B cell (primary cell): ENCODE measurements at regions not wholly inside any gene's neighbourhood (a gene's known extent, or its start where the extent isn't known, plus 50 kb on each side); places are given as distances from the start of the nearest gene placed in this dataset.
A peak's percentile ranks its signal among the peaks of the same experiment; 100 is the strongest.

Source experiments
- ATAC-seq: fragments of 200-7000 bp; cut with Tn5 transposase; one replicate; pipeline ENCODE4 v1.10.0; 2021; ENCODE audit warnings: low read depth, mild to moderate bottlenecking, moderate number of reproducible peaks, moderate library complexity
- CTCF ChIA-PET: fragments of 350-600 bp; sonication (Branson Sonifier 250); formaldehyde crosslinking; loops from one replicate; lab custom pipeline; 2021; ENCODE audit warnings: antibody characterized with exemption, inconsistent platforms; lab: Charles Lee
- POLR2A ChIA-PET: fragments of 350-600 bp; sonication (Branson Sonifier 250); formaldehyde crosslinking; loops from one replicate; lab custom pipeline; 2021; ENCODE audit warnings: antibody characterized with exemption; lab: Charles Lee
- DNase-seq: peaks from one replicate; pipeline ENCODE4 v3.0.0; 2013
- H2AFZ ChIP-seq: 2 replicates; pipeline ENCODE4 v1.6.1; 2012; ENCODE audit warnings: mild to moderate bottlenecking, low read depth, low read length; ENCODE audit not compliant: insufficient read depth, poor library complexity, severe bottlenecking
- H3K27ac ChIP-seq, 2 donors: 1 replicate in 1 of 2; 2 replicates in 1 of 2; pipeline ENCODE4 v1.5.1; 2012 to 2013; ENCODE audit warnings: low read length in 2 of 2, mild to moderate bottlenecking in 2 of 2, moderate library complexity in 1 of 2
- H3K27me3 ChIP-seq, 4 experiments: fragments of 200-600 bp in 1 of 4; sonication (generic) in 1 of 4; replicated peaks in 1 of 4; 1 replicate in 2 of 4; 2 replicates in 2 of 4; pipeline versions ENCODE4 v1.6.1 to v1.7.0; 2013 to 2016; ENCODE audit warnings: low read length in 3 of 4, mild to moderate bottlenecking in 2 of 4, mixed read lengths in 1 of 4, moderate library complexity in 1 of 4; ENCODE audit not compliant: insufficient read depth in 4 of 4, control insufficient read depth in 3 of 4; ENCODE audit errors: control extremely low read depth in 1 of 4
- H3K36me3 ChIP-seq, 2 experiments: replicated peaks in 1 of 2; 1 replicate in 1 of 2; 2 replicates in 1 of 2; pipeline versions ENCODE4 v1.6.1 to v1.7.1; 2013; ENCODE audit warnings: low read length in 1 of 2; ENCODE audit not compliant: insufficient read depth in 2 of 2, control insufficient read depth in 1 of 2; ENCODE audit errors: control extremely low read depth in 1 of 2, extremely low read depth in 1 of 2
- H3K4me1 ChIP-seq, 2 donors: fragments of 200-600 bp in 1 of 2; sonication (generic) in 1 of 2; 1 replicate in 1 of 2; 2 replicates in 1 of 2; pipeline versions ENCODE4 v1.5.1 to v1.6.1; 2013 to 2017; ENCODE audit warnings: low read length in 2 of 2; ENCODE audit not compliant: control insufficient read depth in 2 of 2, insufficient read depth in 2 of 2
- H3K4me2 ChIP-seq: replicated peaks from 2 replicates; pipeline ENCODE3; 2012; ENCODE audit warnings: mild to moderate bottlenecking, low read depth, low read length; ENCODE audit not compliant: poor library complexity, severe bottlenecking
- H3K4me3 ChIP-seq, 5 experiments: fragments of 200-600 bp in 1 of 5; sonication (generic) in 1 of 5; 1 replicate in 3 of 5; 2 replicates in 2 of 5; pipeline versions ENCODE4 v1.5.1 to v1.7.0; 2011 to 2016; ENCODE audit warnings: low read length in 4 of 5, mild to moderate bottlenecking in 4 of 5, low read depth in 2 of 5, control low read depth in 1 of 5, moderate library complexity in 1 of 5; ENCODE audit not compliant: insufficient read depth in 1 of 5; ENCODE audit errors: control extremely low read depth in 1 of 5, extremely low read depth in 1 of 5
- H3K79me2 ChIP-seq: fragments of 200-600 bp; sonication (generic); one replicate; pipeline ENCODE4 v1.6.0; 2016; ENCODE audit warnings: low read length; ENCODE audit not compliant: control insufficient read depth, insufficient read depth
- H3K9ac ChIP-seq: fragments of 200-600 bp; sonication (generic); 2 replicates; pipeline ENCODE4 v1.6.1; 2017; ENCODE audit warnings: mild to moderate bottlenecking, low read length, moderate library complexity
- H3K9me3 ChIP-seq, 3 donors: one replicate each; pipeline versions ENCODE4 v1.6.1 to v1.7.1; 2013; ENCODE audit warnings: low read length in 2 of 3; ENCODE audit not compliant: control insufficient read depth in 2 of 3, insufficient read depth in 1 of 3; ENCODE audit errors: control extremely low read depth in 1 of 3
- H4K20me1 ChIP-seq: 2 replicates; pipeline ENCODE4 v1.6.0; 2012; ENCODE audit warnings: mild to moderate bottlenecking, low read length; ENCODE audit not compliant: insufficient read depth, control insufficient read depth, poor library complexity, severe bottlenecking
- H3K27ac Mint-ChIP-seq: one replicate; pipeline ENCODE4 v1.8.0; 2021; ENCODE audit warnings: mixed read lengths
- H3K27me3 Mint-ChIP-seq: one replicate; pipeline ENCODE4 v1.8.0; 2021; ENCODE audit warnings: mixed read lengths
- H3K4me1 Mint-ChIP-seq: one replicate; pipeline ENCODE4 v1.8.0; 2021; ENCODE audit warnings: mixed read lengths
- H3K4me3 Mint-ChIP-seq: one replicate; pipeline ENCODE4 v1.8.0; 2021; ENCODE audit warnings: mixed read lengths
- H3K9me3 Mint-ChIP-seq: one replicate; pipeline ENCODE4 v1.8.0; 2022; ENCODE audit warnings: mixed read lengths; ENCODE audit not compliant: insufficient read depth
- CTCF ChIP-seq: fragments of 200-600 bp; IDR thresholded peaks from one replicate; pipeline ENCODE4 v1.8.0; 2022; ENCODE audit warnings: antibody characterized with exemption, mild to moderate bottlenecking
- EZH2 ChIP-seq: IDR thresholded peaks from 2 replicates; pipeline ENCODE4 v1.6.1; 2012; ENCODE audit warnings: borderline replicate concordance, low read depth, mild to moderate bottlenecking, moderate library complexity, low read length; ENCODE audit not compliant: insufficient read depth, poor library complexity, severe bottlenecking
- WGBS: methylation state at CpG from one replicate; pipeline ENCODE4 v1.1.5; 2013; ENCODE audit warnings: missing lambda C conversion rate; ENCODE audit not compliant: insufficient coverage; 5-methylcytosine and 5-hydroxymethylcytosine counted together
- intact Hi-C: fragments of 100-400 bp; cut with micrococcal nuclease; formaldehyde crosslinking; loops from one replicate; pipeline ENCODE4 v1.10.0; 2022

GRCh38 chr7:133139801-133140200 lies 57.9 kb upstream of the CHCHD3 start:
- no peak overlapping the region for H3K4me3 Mint-ChIP-seq
- H3K27me3 Mint-ChIP-seq = peaks cover 27% of the 10 kb centered on the region
- Histone ChIP-seq H3K79me2 (no peaks in the 10 kb centered on the region), H3K9ac (no peak overlapping the region), H3K4me3 (no peak overlapping the region), H3K9me3 (no peaks in the 10 kb centered on the region), H4K20me1 (no peaks in the 10 kb centered on the region), H3K27me3 (peaks cover 0 to 11% (median 0%) of the 10 kb centered on the region in 4 experiments), H3K4me1 (no peaks in the 10 kb centered on the region), H3K27ac (no peak overlapping the region), H3K36me3 (no peaks in the 10 kb centered on the region), H2AFZ (peak overlapping the region; percentile 4), H3K4me2 (no peak overlapping the region)
- ChIA-PET POLR2A (no interaction called here), CTCF (no interaction called here)
- H3K27ac Mint-ChIP-seq = no peak overlapping the region
- WGBS = 25% methylated on average over 2 of the region's 4 CpGs
- DNase-seq = no peak
- no peaks in the 10 kb centered on the region for H3K9me3 Mint-ChIP-seq
- intact Hi-C loops = no loop called here
- ATAC-seq = no peak
- TF ChIP-seq CTCF (no peak), EZH2 (no peak)
- no peaks in the 10 kb centered on the region for H3K4me1 Mint-ChIP-seq

- H3K79me2 ChIP-seq = no peaks in the 10 kb centered on the region
- no peak for DNase-seq
- no peak overlapping the region for H2AFZ ChIP-seq
- no peaks in the 10 kb centered on the region for H4K20me1 ChIP-seq
- H3K4me1 Mint-ChIP-seq = no peaks in the 10 kb centered on the region
- no peak overlapping the region for H3K27ac Mint-ChIP-seq
- H3K27ac ChIP-seq = no peak overlapping the region
- peaks cover 31% of the 10 kb centered on the region for H3K27me3 Mint-ChIP-seq
- ChIA-PET POLR2A (no interaction called here), CTCF (no interaction called here)
- H3K4me3 ChIP-seq = no peak overlapping the region
- H3K9ac ChIP-seq = no peak overlapping the region
- no peak for TF ChIP-seq CTCF
- no peak for TF ChIP-seq EZH2
- H3K4me3 Mint-ChIP-seq = no peak overlapping the region
- no peaks in the 10 kb centered on the region for H3K9me3 Mint-ChIP-seq
- intact Hi-C loops = no loop called here
- no peaks in the 10 kb centered on the region for H3K36me3 ChIP-seq
- H3K27me3 ChIP-seq = peaks cover 0 to 8% (median 0%) of the 10 kb centered on the region in 4 experiments
- H3K9me3 ChIP-seq = no peaks in the 10 kb centered on the region
- H3K4me1 ChIP-seq = no peaks in the 10 kb centered on the region
- ATAC-seq = no peak
- H3K4me2 ChIP-seq = no peak overlapping the region
- WGBS = 86% methylated on average over 5 of the region's 8 CpGs
Observed at GRCh38 chr7:133140994-133141595, 59.2 kb upstream of the CHCHD3 start.
